H54 (cell line): ENCODE measurements at regions not wholly inside any gene's neighbourhood (a gene's known extent, or its start where the extent isn't known, plus 50 kb on each side); places are given as distances from the start of the nearest gene placed in this dataset.

ENCODE experiments used
- DNase-seq: peaks from one replicate; pipeline ENCODE4 v3.0.0; 2011; ENCODE audit warnings: low spot score, mixed read lengths; ENCODE audit not compliant: insufficient read length
- FAIRE-seq: peaks from 3 replicates; lab custom pipeline; 2011; peaks lifted over from hg19 to GRCh38; lab: Jason Lieb, UNC
- POLR2A ChIP-seq: IDR thresholded peaks from 2 replicates; pipeline ENCODE4 v1.6.1; 2011; ENCODE audit warnings: low read depth, mild to moderate bottlenecking, low read length

GRCh38 chr16:59909262-59909661 lies 1175.1 kb upstream of the GOT2 start:
- DNase-seq (no peak), FAIRE-seq (no peak)
- no peak for TF ChIP-seq POLR2A

DNA sequence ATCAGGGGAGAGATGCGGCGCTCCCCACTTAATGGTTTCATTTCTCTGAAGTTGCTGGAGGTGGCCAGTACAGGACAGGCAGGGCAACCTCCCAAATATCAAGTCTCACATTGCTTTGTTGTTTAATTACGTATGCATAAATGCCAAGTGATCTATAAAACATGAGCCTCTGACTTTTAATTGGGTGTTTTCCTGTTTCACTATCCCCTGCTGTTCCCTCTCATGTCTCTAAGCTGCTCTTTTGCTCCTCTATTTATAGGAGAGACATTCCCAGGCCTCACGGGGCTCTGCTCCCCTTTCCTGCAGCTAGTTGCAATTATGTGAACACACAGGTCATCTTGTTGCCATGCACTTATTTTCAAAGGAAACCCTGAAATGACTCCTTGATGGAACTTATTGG lies 1173.5 kb upstream of the GOT2 start:
- no peak for DNase-seq
- FAIRE-seq = no peak
- no peak for TF ChIP-seq POLR2A

DNA sequence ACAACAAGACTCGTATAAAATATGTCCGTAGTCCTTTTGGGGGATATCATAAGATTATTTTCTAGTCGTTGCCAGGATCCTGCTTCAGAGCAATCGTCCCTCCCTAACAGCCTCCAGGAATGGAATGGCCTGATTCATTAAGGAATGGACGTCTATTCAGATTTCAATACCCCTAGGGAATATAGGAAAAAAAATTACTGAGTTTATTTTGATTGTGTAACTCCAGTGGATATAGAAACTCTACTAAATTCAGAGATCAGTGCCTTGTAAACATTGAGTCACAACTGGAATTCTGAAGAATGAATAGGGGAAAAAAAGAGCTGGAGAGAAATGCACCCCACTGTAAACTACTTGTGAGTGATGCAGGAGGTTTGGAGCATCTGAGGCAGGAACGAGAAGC lies 1171.5 kb upstream of the GOT2 start:
- DNase-seq = no peak
- TF ChIP-seq POLR2A = no peak
- no peak for FAIRE-seq

- no peak for TF ChIP-seq POLR2A
- no peak for DNase-seq
- FAIRE-seq = no peak
Observed at GRCh38 chr16:59905131-59905530, 1171.0 kb upstream of the GOT2 start.

DNA sequence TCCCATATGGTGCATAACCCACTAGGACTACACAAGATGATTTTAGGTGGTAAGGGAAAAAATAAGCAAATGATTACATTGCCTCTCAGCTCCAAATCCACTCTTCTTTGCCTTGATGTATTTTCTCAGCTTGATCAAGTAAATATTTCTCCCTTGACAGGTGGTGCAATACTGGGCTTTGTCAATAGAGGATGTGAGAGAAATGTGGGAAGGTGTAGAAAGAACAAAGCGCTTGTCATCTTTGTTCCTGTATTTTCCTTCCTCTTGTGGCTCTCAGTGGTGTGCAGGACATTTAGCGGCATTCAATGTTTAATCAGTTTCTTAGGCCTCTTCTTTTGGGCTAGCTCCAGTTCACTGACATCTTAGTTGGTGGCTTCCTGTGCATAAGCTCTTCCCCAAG lies 1165.8 kb upstream of the GOT2 start:
- DNase-seq (no peak), FAIRE-seq (no peak)
- no peak for TF ChIP-seq POLR2A

- DNase-seq (no peak), FAIRE-seq (no peak)
- TF ChIP-seq POLR2A = no peak
Observed at GRCh38 chr16:59892376-59892775, 1158.3 kb upstream of the GOT2 start.

- DNase-seq = no peak
- no peak for TF ChIP-seq POLR2A
- FAIRE-seq = no peak
Observed at GRCh38 chr16:59887856-59888255, 1153.7 kb upstream of the GOT2 start.

GRCh38 chr16:59886021-59886420 lies 1151.9 kb upstream of the GOT2 start:
- no peak for FAIRE-seq
- TF ChIP-seq POLR2A = no peak

DNA sequence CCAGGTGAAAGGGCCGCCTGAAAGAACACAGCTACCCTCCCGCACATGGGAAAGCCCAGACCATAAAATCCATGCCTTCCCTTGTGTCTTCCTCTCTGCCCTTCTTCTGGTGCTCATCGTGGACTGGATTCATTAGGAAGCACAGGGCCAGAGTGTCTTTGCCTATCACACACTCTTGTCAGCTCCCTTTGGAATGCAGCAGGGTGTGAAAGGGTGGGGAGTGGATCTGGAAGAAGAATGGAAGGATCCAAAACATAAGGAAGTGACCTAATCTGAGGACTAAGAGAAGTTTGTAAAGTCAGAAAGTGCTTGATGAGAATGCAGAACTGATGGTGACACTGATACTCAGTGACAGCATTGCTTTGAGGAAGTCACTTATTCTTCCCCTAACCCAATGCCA lies 1147.3 kb upstream of the GOT2 start:
- TF ChIP-seq POLR2A = no peak
- DNase-seq (no peak), FAIRE-seq (no peak)

More at GRCh38 chr16:59886021-59886420, 1151.9 kb upstream of the GOT2 start:
- no peak for DNase-seq

DNA sequence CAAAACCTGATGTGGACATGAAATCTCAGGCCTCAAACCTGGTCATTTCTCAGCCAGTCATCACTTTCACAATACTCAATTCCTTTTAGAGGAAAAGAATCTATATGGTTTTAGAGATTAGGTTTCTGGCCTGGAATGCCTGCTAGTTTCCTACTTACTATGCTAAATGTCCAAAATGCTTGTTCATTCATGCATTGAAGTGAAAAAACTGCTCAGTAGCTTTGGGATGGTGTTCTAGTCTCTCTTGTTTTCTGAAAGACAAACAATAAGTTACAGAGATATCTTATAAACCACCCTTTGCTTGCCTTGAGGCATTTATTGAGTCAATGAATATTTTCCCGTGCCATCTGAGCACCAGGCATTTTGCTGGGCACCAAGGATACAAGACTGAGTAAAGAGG lies 1146.5 kb upstream of the GOT2 start:
- DNase-seq = no peak
- FAIRE-seq = no peak
- no peak for TF ChIP-seq POLR2A

DNA sequence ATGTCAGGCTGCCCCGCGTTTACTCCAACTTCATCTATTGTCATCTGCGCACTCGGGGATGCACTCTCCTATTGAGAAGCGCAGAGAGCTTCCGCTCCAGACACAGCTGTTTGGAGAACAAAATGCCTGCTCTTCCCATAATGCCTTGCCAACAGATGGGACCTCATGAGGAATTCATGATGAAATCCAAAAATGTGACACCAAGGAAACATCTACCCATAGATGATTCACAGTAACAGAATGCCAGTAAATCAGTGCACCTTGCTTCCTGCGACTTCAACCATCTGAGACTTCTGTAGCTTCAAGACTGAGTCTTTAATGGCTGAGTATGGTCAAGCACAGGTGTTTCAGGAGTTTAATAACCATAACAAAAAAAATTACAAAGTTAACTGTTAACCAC lies 1144.9 kb upstream of the GOT2 start:
- DNase-seq = no peak
- no peak for FAIRE-seq
- TF ChIP-seq POLR2A = no peak

DNA sequence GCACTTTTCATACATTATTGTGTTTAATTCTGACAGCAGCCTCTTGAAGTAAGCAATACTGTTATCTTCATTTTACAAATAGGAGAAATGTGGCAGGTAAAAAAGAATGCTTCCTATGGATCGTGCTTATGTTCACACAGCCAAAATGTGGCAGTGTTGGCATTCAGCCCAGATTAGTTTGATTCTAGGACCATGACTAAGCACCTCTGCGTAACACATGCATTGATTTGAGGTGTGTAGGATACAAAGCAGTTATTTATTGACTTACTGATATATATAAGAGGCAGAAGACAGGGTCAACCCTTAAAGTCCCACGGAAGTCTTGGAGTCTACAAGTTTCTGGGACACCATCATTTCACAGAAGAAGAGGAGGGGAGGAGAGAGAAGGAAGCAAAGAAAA lies 1144.4 kb upstream of the GOT2 start:
- DNase-seq = peak; percentile 7
- TF ChIP-seq POLR2A = no peak
- FAIRE-seq = peak; percentile 82

GRCh38 chr16:59864981-59865666 lies 1131.0 kb upstream of the GOT2 start:
- no peak for TF ChIP-seq POLR2A
- DNase-seq = no peak
- FAIRE-seq = no peak

- DNase-seq = no peak
- FAIRE-seq = no peak
- no peak for TF ChIP-seq POLR2A
Observed at GRCh38 chr16:59859676-59860402, 1125.7 kb upstream of the GOT2 start.
